DOHH2 (cell line): ENCODE measurements at regions not wholly inside any gene's neighbourhood (a gene's known extent, or its start where the extent isn't known, plus 50 kb on each side); places are given as distances from the start of the nearest gene placed in this dataset.

Experiments used
- CTCF ChIP-seq: fragments of 200-600 bp; sonication (generic); IDR thresholded peaks from one replicate; pipeline ENCODE4 v1.5.1; 2014; ENCODE audit warnings: antibody characterized with exemption, mild to moderate bottlenecking, low read depth, low read length; ENCODE audit not compliant: poor library complexity, severe bottlenecking
- EZH2phosphoT487 ChIP-seq: fragments of 200-600 bp; sonication (generic); IDR thresholded peaks from 2 replicates; pipeline ENCODE4 v1.6.1; 2017; ENCODE audit warnings: borderline replicate concordance, mild to moderate bottlenecking, antibody characterized with exemption, low read length, moderate library complexity, mixed read lengths

GRCh38 chr6:141624301-141624700 is 508.4 kb upstream of the GJE1 start:
- TF ChIP-seq CTCF: no peak
- TF ChIP-seq EZH2phosphoT487: no peak
